K562 (cell line): ENCODE measurements at regions not wholly inside any gene's neighbourhood (a gene's known extent, or its start where the extent isn't known, plus 50 kb on each side); places are given as distances from the start of the nearest gene placed in this dataset.

Source experiments
- ATAC-seq: fragments of 200-7000 bp; cut with Tn5 transposase; 3 replicates; pipeline ENCODE4 v1.9.1; 2020; ENCODE audit warnings: moderate library complexity
- BruUV-seq: library from RNA; stranded (reverse); fragments of 400-500 nt; replicated peaks from 2 replicates; lab custom pipeline; 2021; lab: Mats Ljungman, UMichigan
- CTCF ChIA-PET: fragments of 300-600 bp; formaldehyde crosslinking; extraction: SDS; loops from one replicate; lab custom pipeline; 2021; ENCODE audit warnings: low intra/inter-chr PET ratio; lab: Yijun Ruan, JAX
- POLR2A ChIA-PET: fragments of 300-600, 350-650 bp; sonication (Branson Sonifier 250); formaldehyde crosslinking; extraction: SDS; loops from one replicate; lab custom pipeline; 2021; ENCODE audit warnings: antibody characterized with exemption, inconsistent platforms; lab: Yijun Ruan, JAX
- DNase-seq, 4 experiments: peaks; one replicate each; pipeline versions ENCODE4 v3.0.0 to v3.0.0-alpha.2; 2011 to 2018; ENCODE audit warnings: low spot score in 3 of 4, mixed read lengths in 3 of 4; ENCODE audit errors: extremely low read depth in 1 of 4
- FAIRE-seq: peaks from 2 replicates; lab custom pipeline; 2011; peaks lifted over from hg19 to GRCh38; lab: Jason Lieb, UNC
- H2AFZ ChIP-seq: 2 replicates; pipeline ENCODE4 v1.6.0; 2011; ENCODE audit warnings: low read depth, low read length, control low read depth, inconsistent platforms
- H3K27ac ChIP-seq: fragments of 200-600 bp; 3 replicates; pipeline ENCODE4 v1.8.0; 2011; ENCODE audit warnings: low read depth, mild to moderate bottlenecking, control low read depth, inconsistent platforms, low read length, moderate library complexity, mixed read lengths; ENCODE audit errors: extremely low read depth
- H3K27me3 ChIP-seq, 2 experiments: fragments of 300-600 bp in 1 of 2; 2 replicates in 1 of 2; 3 replicates in 1 of 2; pipeline versions ENCODE4 v1.6.0 to v1.8.0; 2011; ENCODE audit warnings: inconsistent platforms in 2 of 2, low read length in 2 of 2, mild to moderate bottlenecking in 1 of 2, mixed read lengths in 1 of 2, moderate library complexity in 1 of 2; ENCODE audit not compliant: control insufficient read depth in 2 of 2, insufficient read depth in 2 of 2
- H3K36me3 ChIP-seq: fragments of 300-600 bp; 3 replicates; pipeline ENCODE4 v1.8.0; 2011; ENCODE audit warnings: mild to moderate bottlenecking, low read length, inconsistent platforms; ENCODE audit not compliant: control insufficient read depth, insufficient read depth
- H3K4me1 ChIP-seq, 2 experiments: fragments of 200-600 bp in 1 of 2; replicated peaks in 1 of 2; 2 replicates in 1 of 2; 3 replicates in 1 of 2; pipeline versions ENCODE4 v1.5.1 to v1.8.0; 2011; ENCODE audit warnings: inconsistent platforms in 2 of 2, low read length in 2 of 2, mild to moderate bottlenecking in 1 of 2, mixed read lengths in 1 of 2, moderate library complexity in 1 of 2; ENCODE audit not compliant: control insufficient read depth in 2 of 2, insufficient read depth in 2 of 2
- H3K4me2 ChIP-seq: 2 replicates; pipeline ENCODE4 v1.6.1; 2011; ENCODE audit warnings: low read length, control low read depth, inconsistent platforms, mixed read lengths; ENCODE audit not compliant: insufficient read depth
- H3K4me3 ChIP-seq: fragments of 200-600 bp; sonication (generic), shearing (Covaris generic); 2 replicates; pipeline ENCODE4 v1.5.1; 2016; ENCODE audit warnings: control low read depth, inconsistent platforms
- H3K79me2 ChIP-seq: fragments of 200-600 bp; 3 replicates; pipeline ENCODE4 v1.8.0; 2011; ENCODE audit warnings: low read length, inconsistent platforms; ENCODE audit not compliant: control insufficient read depth, insufficient read depth
- H3K9ac ChIP-seq, 2 experiments: 2 replicates each; pipeline versions ENCODE4 v1.6.0 to v1.6.1; 2011; ENCODE audit warnings: low read depth in 2 of 2, low read length in 2 of 2, control low read depth in 1 of 2, inconsistent platforms in 1 of 2, mild to moderate bottlenecking in 1 of 2, mixed read lengths in 1 of 2; ENCODE audit not compliant: insufficient read depth in 1 of 2
- H3K9me1 ChIP-seq: one replicate; pipeline ENCODE4 v1.6.0; 2011; ENCODE audit warnings: inconsistent platforms, mild to moderate bottlenecking, low read length, moderate library complexity; ENCODE audit not compliant: control insufficient read depth, insufficient read depth
- H3K9me3 ChIP-seq: replicated peaks from 2 replicates; pipeline ENCODE4 v1.5.1; 2011; ENCODE audit warnings: low read depth, low read length, inconsistent platforms; ENCODE audit not compliant: control insufficient read depth, insufficient read depth
- H4K20me1 ChIP-seq: replicated peaks from 2 replicates; pipeline ENCODE4 v1.6.1; 2011; ENCODE audit warnings: low read length, inconsistent platforms, mixed read lengths; ENCODE audit not compliant: control insufficient read depth, insufficient read depth
- CHCHD3 ChIP-seq: fragments of 250-450 bp; sonication (Bioruptor Pico); IDR thresholded peaks from 2 replicates; pipeline ENCODE4 v2.1.2; 2022; ENCODE audit warnings: mild to moderate bottlenecking
- FOS ChIP-seq: IDR thresholded peaks from 3 replicates; pipeline ENCODE4 v1.6.1; 2011; ENCODE audit not compliant: insufficient read length; ENCODE audit errors: extremely low read depth
- ILF3 ChIP-seq: fragments of 450-650 bp; IDR thresholded peaks from 2 replicates; pipeline ENCODE4 v1.6.1; 2018; ENCODE audit warnings: antibody characterized with exemption, mild to moderate bottlenecking, moderate library complexity, borderline replicate concordance
- MCM2 ChIP-seq: fragments of 450-650 bp; IDR thresholded peaks from 2 replicates; pipeline ENCODE4 v1.6.1; 2017; ENCODE audit warnings: low read depth, mild to moderate bottlenecking
- PTBP1 ChIP-seq: fragments of 200-400 bp; formaldehyde crosslinking; IDR thresholded peaks from 2 replicates; pipeline ENCODE4 v1.6.1; 2017; ENCODE audit warnings: low read depth, low read length
- RBM25 ChIP-seq: fragments of 200-400 bp; formaldehyde crosslinking; IDR thresholded peaks from 2 replicates; pipeline ENCODE4 v1.6.1; 2018; ENCODE audit warnings: low read length, low read depth, moderate library complexity; ENCODE audit not compliant: severe bottlenecking
- SNIP1 ChIP-seq: fragments of 450-650 bp; IDR thresholded peaks from 2 replicates; pipeline ENCODE4 v1.7.1; 2017; ENCODE audit warnings: low read depth, mild to moderate bottlenecking
- U2AF1 ChIP-seq: fragments of 200-400 bp; formaldehyde crosslinking; optimal IDR thresholded peaks from 2 replicates; pipeline ENCODE3; 2017; ENCODE audit warnings: mild to moderate bottlenecking, low read depth, low read length, moderate library complexity
- XRCC5 ChIP-seq: fragments of 200-400 bp; formaldehyde crosslinking; IDR thresholded peaks from 2 replicates; pipeline ENCODE4 v1.6.1; 2017; ENCODE audit warnings: low read depth, mild to moderate bottlenecking, low read length
- YBX1 ChIP-seq: fragments of 450-650 bp; IDR thresholded peaks from 2 replicates; pipeline ENCODE4 v1.7.1; 2016; ENCODE audit warnings: mild to moderate bottlenecking
- ZNF354B ChIP-seq: fragments of 250-450 bp; sonication (Bioruptor Pico); IDR thresholded peaks from 2 replicates; pipeline ENCODE4 v1.4.0; 2020
- ZNF41 ChIP-seq: fragments of 250-450 bp; sonication (Bioruptor Pico); conservative IDR thresholded peaks from 2 replicates; pipeline ENCODE4 v1.4.0; 2020; ENCODE audit warnings: mild to moderate bottlenecking
- ZNF583 ChIP-seq: fragments of 250-450 bp; sonication (Bioruptor Pico); IDR thresholded peaks from 2 replicates; pipeline ENCODE4 v1.4.0; 2020
- WGBS: fragments of 100-300 bp; shearing (Covaris generic); methylation state at CpG from one replicate; pipeline ENCODE4 v1.1.6; 2016; ENCODE audit warnings: low coverage, mixed read lengths; ENCODE audit not compliant: insufficient coverage; ENCODE audit errors: missing lambda C conversion rate; 5-methylcytosine and 5-hydroxymethylcytosine counted together
- in situ Hi-C: fragments of 300-500 bp; cut with MboI; formaldehyde crosslinking; loops from 4 replicates; pipeline ENCODE4 v1.15.0; 2018; ENCODE audit warnings: inconsistent platforms, mixed read lengths
- intact Hi-C: fragments of 100-400 bp; cut with micrococcal nuclease; formaldehyde crosslinking; loops from 2 replicates; pipeline ENCODE4 v1.14.2; 2022
- TF ChIP-seq, protein P1 (sequence below): fragments of 450-650 bp; formaldehyde crosslinking; IDR thresholded peaks from 2 replicates; pipeline ENCODE4 v1.4.0; 2020; ENCODE audit warnings: mild to moderate bottlenecking, mixed read lengths
- TF ChIP-seq, protein P2 (sequence below): fragments of 450-650 bp; formaldehyde crosslinking; IDR thresholded peaks from 2 replicates; pipeline ENCODE4 v1.4.0; 2020; ENCODE audit warnings: mild to moderate bottlenecking, moderate library complexity
- TF ChIP-seq, protein P3 (sequence below): fragments of 150-350 bp; IDR thresholded peaks from 2 replicates; pipeline ENCODE4 v1.6.1; 2014; ENCODE audit warnings: low read depth, mild to moderate bottlenecking, low read length, borderline replicate concordance
- TF ChIP-seq, protein P4 (sequence below): fragments of 250-450 bp; sonication (Bioruptor Pico); IDR thresholded peaks from 2 replicates; pipeline ENCODE4 v1.5.0; 2021; ENCODE audit warnings: mild to moderate bottlenecking, borderline replicate concordance

DNA sequence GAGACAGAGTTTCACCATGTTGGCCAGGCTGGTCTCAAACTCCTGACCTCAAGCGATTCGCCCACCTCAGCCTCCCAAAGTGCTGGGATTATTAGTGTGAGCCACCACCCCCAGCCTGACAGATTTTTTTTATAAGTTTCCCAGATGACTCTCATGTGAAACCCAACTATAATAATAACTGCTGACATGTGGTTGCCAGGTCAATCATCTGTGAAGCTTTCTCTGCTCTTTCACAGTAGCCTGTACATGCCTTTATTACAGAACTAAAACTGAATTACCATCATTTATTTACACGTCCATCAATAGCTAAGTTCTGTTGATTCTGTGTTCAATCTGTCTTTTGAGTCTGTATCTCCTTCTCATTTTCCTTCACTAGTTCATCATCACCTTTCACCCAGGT lies 218.5 kb downstream of the RPS29 start:
- in situ Hi-C loops = no loop called here
- H4K20me1 ChIP-seq = no peaks in the 10 kb centered on the region
- H3K9ac ChIP-seq = no peak overlapping the region
- FAIRE-seq (no peak), DNase-seq (no peak), ATAC-seq (no peak)
- no peaks in the 10 kb centered on the region for H3K79me2 ChIP-seq
- WGBS = 0% methylated on average over 3 of the region's 3 CpGs
- H3K4me3 ChIP-seq = no peak overlapping the region
- no peak overlapping the region for H3K4me2 ChIP-seq
- H3K4me1 ChIP-seq = no peaks in the 10 kb centered on the region
- intact Hi-C loops = no loop called here
- H2AFZ ChIP-seq = no peak overlapping the region
- no peak overlapping the region for H3K27ac ChIP-seq
- CTCF ChIA-PET = no interaction called here
- H3K9me1 ChIP-seq = no peaks in the 10 kb centered on the region
- no peaks in the 10 kb centered on the region for H3K36me3 ChIP-seq
- no peaks in the 10 kb centered on the region for H3K9me3 ChIP-seq
- POLR2A ChIA-PET = no interaction called here
- no TSS peak for BruUV-seq
- no peaks in the 10 kb centered on the region for H3K27me3 ChIP-seq
- TF ChIP-seq FOS = no peak
- no peak for TF ChIP-seq MCM2
- TF ChIP-seq CHCHD3 (CRISPR knock-in tag) = no peak
- TF ChIP-seq ZNF354B (CRISPR knock-in tag) = no peak
- TF ChIP-seq ZNF583 (CRISPR knock-in tag) = no peak
- TF ChIP-seq ILF3 = no peak
- TF ChIP-seq, protein P1, sequence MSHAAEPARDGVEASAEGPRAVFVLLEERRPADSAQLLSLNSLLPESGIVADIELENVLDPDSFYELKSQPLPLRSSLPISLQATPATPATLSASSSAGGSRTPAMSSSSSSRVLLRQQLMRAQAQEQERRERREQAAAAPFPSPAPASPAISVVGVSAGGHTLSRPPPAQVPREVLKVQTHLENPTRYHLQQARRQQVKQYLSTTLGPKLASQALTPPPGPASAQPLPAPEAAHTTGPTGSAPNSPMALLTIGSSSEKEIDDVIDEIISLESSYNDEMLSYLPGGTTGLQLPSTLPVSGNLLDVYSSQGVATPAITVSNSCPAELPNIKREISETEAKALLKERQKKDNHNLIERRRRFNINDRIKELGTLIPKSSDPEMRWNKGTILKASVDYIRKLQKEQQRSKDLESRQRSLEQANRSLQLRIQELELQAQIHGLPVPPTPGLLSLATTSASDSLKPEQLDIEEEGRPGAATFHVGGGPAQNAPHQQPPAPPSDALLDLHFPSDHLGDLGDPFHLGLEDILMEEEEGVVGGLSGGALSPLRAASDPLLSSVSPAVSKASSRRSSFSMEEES (CRISPR knock-in tag) = no peak
- no peak for TF ChIP-seq ZNF41 (CRISPR knock-in tag)
- TF ChIP-seq, protein P2, sequence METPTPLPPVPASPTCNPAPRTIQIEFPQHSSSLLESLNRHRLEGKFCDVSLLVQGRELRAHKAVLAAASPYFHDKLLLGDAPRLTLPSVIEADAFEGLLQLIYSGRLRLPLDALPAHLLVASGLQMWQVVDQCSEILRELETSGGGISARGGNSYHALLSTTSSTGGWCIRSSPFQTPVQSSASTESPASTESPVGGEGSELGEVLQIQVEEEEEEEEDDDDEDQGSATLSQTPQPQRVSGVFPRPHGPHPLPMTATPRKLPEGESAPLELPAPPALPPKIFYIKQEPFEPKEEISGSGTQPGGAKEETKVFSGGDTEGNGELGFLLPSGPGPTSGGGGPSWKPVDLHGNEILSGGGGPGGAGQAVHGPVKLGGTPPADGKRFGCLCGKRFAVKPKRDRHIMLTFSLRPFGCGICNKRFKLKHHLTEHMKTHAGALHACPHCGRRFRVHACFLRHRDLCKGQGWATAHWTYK = no peak
- TF ChIP-seq PTBP1 = no peak
- TF ChIP-seq U2AF1 = no peak
- no peak for TF ChIP-seq RBM25
- no peak for TF ChIP-seq XRCC5
- no peak for TF ChIP-seq YBX1
- TF ChIP-seq SNIP1 = no peak
- TF ChIP-seq, protein P3, sequence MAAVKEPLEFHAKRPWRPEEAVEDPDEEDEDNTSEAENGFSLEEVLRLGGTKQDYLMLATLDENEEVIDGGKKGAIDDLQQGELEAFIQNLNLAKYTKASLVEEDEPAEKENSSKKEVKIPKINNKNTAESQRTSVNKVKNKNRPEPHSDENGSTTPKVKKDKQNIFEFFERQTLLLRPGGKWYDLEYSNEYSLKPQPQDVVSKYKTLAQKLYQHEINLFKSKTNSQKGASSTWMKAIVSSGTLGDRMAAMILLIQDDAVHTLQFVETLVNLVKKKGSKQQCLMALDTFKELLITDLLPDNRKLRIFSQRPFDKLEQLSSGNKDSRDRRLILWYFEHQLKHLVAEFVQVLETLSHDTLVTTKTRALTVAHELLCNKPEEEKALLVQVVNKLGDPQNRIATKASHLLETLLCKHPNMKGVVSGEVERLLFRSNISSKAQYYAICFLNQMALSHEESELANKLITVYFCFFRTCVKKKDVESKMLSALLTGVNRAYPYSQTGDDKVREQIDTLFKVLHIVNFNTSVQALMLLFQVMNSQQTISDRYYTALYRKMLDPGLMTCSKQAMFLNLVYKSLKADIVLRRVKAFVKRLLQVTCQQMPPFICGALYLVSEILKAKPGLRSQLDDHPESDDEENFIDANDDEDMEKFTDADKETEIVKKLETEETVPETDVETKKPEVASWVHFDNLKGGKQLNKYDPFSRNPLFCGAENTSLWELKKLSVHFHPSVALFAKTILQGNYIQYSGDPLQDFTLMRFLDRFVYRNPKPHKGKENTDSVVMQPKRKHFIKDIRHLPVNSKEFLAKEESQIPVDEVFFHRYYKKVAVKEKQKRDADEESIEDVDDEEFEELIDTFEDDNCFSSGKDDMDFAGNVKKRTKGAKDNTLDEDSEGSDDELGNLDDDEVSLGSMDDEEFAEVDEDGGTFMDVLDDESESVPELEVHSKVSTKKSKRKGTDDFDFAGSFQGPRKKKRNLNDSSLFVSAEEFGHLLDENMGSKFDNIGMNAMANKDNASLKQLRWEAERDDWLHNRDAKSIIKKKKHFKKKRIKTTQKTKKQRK = no peak
- TF ChIP-seq, protein P4, sequence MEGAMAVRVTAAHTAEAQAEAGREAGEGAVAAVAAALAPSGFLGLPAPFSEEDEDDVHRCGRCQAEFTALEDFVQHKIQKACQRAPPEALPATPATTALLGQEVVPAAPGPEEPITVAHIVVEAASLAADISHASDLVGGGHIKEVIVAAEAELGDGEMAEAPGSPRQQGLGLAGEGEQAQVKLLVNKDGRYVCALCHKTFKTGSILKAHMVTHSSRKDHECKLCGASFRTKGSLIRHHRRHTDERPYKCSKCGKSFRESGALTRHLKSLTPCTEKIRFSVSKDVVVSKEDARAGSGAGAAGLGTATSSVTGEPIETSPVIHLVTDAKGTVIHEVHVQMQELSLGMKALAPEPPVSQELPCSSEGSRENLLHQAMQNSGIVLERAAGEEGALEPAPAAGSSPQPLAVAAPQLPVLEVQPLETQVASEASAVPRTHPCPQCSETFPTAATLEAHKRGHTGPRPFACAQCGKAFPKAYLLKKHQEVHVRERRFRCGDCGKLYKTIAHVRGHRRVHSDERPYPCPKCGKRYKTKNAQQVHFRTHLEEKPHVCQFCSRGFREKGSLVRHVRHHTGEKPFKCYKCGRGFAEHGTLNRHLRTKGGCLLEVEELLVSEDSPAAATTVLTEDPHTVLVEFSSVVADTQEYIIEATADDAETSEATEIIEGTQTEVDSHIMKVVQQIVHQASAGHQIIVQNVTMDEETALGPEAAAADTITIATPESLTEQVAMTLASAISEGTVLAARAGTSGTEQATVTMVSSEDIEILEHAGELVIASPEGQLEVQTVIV (CRISPR knock-in tag) = no peak
